ENCODE measurements at regions not wholly inside any gene's neighbourhood (a gene's known extent, or its start where the extent isn't known, plus 50 kb on each side); places are given as distances from the start of the nearest gene placed in this dataset.

DNA sequence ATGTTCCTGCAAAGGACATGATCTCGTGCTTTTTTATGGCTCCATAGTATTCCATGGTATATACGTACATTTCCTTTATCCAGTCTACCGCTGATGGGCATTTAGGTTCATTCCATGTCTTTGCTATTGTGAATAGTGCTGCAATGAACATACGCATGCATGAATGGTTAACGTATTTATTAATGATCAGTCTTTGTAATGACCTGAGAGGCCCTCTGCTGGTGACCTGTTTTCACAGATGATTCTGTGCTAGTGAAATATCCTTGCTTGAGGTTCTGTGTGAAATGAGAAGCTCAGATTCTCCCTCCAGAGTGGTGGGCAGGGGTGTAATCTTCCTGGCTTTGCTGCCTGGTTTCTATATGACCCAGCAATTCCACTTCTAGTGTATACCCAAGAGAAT, 160.2 kb upstream of the RASGRP1 start:
- Histone ChIP-seq H3K27me3 (replicated peaks; ENCODE audit: control insufficient read depth, insufficient read depth, low read length, poor library complexity, severe bottlenecking) (no peaks in the 10 kb centered on the region), H3K36me3 (ENCODE audit: control insufficient read depth, insufficient read depth, low read length) (no peaks in the 10 kb centered on the region), H3K4me1 (ENCODE audit: control insufficient read depth, insufficient read depth, low read length, poor library complexity, severe bottlenecking) (no peaks in the 10 kb centered on the region), H3K27ac (ENCODE audit: insufficient read depth, low read length, poor library complexity, severe bottlenecking) (no peak overlapping the region), H3K9me3 (ENCODE audit: control insufficient read depth, low read length) (no peaks in the 10 kb centered on the region), H3K4me3 (ENCODE audit: insufficient read depth, low read depth, low read length, poor library complexity, severe bottlenecking) (no peak overlapping the region)
- DNase-seq, result no peak

DNA sequence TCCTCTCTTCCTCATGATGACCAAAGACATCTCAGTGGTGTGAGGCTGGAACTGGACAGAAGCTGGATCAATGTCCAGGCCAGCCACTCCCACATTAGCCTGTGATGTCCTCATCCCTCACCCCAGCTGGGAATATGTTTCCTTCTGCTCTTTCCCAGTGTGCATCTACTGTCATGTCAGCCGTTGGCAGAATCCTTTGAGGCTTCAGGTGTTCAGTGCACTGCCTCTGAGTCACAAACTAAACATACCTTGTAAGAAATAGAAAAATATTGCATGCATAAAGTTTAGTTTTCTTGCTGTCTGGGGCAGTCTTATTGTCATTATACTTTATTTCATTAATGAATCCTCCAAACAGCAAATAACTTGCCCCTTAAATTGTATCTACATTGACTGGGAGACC, 161.6 kb upstream of the RASGRP1 start:
- DNase-seq, result no peak
- no peak overlapping the region for H3K27ac ChIP-seq (ENCODE audit: insufficient read depth, low read length, poor library complexity, severe bottlenecking)
- H3K27me3 ChIP-seq (replicated peaks; ENCODE audit: control insufficient read depth, insufficient read depth, low read length, poor library complexity, severe bottlenecking), result no peaks in the 10 kb centered on the region
- no peaks in the 10 kb centered on the region for H3K4me1 ChIP-seq (ENCODE audit: control insufficient read depth, insufficient read depth, low read length, poor library complexity, severe bottlenecking)
- no peak overlapping the region for H3K4me3 ChIP-seq (ENCODE audit: insufficient read depth, low read depth, low read length, poor library complexity, severe bottlenecking)
- H3K36me3 ChIP-seq (ENCODE audit: control insufficient read depth, insufficient read depth, low read length), result no peaks in the 10 kb centered on the region
- H3K9me3 ChIP-seq (ENCODE audit: control insufficient read depth, low read length), result no peaks in the 10 kb centered on the region

DNA sequence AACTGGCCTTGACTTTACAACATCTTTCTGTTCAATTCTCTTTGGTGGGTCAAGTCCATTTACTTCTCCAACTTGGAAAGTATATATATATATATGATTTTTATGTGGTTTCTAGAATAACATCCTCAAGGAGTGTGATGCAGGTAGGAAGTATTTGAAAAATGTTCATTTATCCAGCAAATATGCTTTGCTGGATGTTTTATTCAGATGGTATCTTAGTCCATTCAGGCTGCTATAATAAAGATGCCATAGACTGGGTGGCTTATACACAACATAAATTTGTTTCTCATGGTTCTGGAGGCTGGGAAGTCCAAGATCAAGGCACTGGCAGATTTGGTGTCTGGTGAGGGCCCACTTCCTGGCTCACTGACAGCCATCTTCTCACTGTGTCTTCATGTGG, 168.7 kb upstream of the RASGRP1 start:
- DNase-seq, result no peak
- Histone ChIP-seq H3K9me3 (ENCODE audit: control insufficient read depth, low read length) (no peaks in the 10 kb centered on the region), H3K27ac (ENCODE audit: insufficient read depth, low read length, poor library complexity, severe bottlenecking) (no peak overlapping the region), H3K4me3 (ENCODE audit: insufficient read depth, low read depth, low read length, poor library complexity, severe bottlenecking) (no peak overlapping the region), H3K36me3 (ENCODE audit: control insufficient read depth, insufficient read depth, low read length) (no peaks in the 10 kb centered on the region), H3K27me3 (replicated peaks; ENCODE audit: control insufficient read depth, insufficient read depth, low read length, poor library complexity, severe bottlenecking) (no peaks in the 10 kb centered on the region), H3K4me1 (ENCODE audit: control insufficient read depth, insufficient read depth, low read length, poor library complexity, severe bottlenecking) (no peaks in the 10 kb centered on the region)

DNA sequence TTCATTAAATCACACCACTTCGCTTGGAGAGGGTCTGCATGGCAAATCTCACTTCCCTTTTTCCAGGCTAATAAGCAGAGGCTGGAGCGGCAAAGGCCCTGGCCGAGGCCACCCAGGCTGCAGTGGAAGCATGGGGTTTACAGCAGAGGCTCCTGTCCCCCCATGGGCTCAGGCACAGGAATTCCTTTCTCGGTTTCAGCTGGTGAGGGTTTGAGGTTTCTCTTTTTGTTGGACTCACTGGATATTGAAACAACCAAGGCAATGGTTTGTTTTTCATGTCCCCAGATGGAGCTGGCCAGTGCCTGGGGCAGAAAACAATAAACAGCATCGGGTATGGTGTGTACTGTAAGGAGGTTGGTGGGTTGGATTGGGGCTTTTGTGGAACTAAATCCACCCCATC, 175.6 kb upstream of the RASGRP1 start:
- DNase-seq, result no peak
- Histone ChIP-seq H3K9me3 (ENCODE audit: control insufficient read depth, low read length) (no peaks in the 10 kb centered on the region), H3K36me3 (ENCODE audit: control insufficient read depth, insufficient read depth, low read length) (no peaks in the 10 kb centered on the region), H3K4me1 (ENCODE audit: control insufficient read depth, insufficient read depth, low read length, poor library complexity, severe bottlenecking) (no peaks in the 10 kb centered on the region), H3K4me3 (ENCODE audit: insufficient read depth, low read depth, low read length, poor library complexity, severe bottlenecking) (no peak overlapping the region), H3K27me3 (replicated peaks; ENCODE audit: control insufficient read depth, insufficient read depth, low read length, poor library complexity, severe bottlenecking) (no peaks in the 10 kb centered on the region), H3K27ac (ENCODE audit: insufficient read depth, low read length, poor library complexity, severe bottlenecking) (no peak overlapping the region)

DNA sequence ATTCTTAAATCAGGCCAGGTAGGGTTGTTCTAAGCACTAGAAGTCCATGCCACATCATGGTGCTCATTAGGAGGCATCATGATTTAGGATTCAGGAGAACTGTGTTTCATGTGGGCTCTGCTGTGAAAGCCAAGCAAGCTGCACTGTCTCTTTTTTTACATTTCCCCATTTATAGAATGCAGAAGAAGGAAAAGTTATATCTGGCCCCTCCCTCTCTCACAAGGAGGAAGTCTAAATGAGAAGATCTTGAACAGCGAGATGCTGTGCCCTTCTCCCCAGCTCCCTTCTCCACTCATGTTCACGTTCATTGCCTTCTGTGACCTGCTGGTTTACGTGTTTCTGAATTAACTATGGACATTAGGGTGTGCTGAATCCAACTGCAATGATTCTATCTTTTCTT, 178.5 kb upstream of the RASGRP1 start:
- H3K9me3 ChIP-seq (ENCODE audit: control insufficient read depth, low read length), result no peaks in the 10 kb centered on the region
- no peak overlapping the region for H3K27ac ChIP-seq (ENCODE audit: insufficient read depth, low read length, poor library complexity, severe bottlenecking)
- DNase-seq, result no peak

DNA sequence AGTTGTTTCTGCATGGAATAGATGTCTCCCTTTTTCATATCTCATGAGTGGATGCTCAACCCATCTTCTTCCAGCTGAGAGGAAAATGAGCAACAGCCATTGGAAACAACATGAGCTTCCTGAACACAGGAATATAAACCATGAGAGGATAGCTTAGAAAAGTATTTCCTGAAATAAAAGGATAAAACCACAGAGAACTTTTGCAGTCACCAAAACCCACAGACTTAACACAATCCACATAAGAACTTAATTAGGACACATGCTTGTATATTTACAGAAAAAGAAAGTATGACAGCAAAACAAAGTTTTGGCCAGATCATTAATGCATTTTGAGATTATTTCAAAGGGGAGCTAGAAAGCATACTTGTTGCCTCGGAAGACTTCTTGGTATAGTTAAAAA, 180.5 kb upstream of the RASGRP1 start:
- H3K27me3 ChIP-seq (replicated peaks; ENCODE audit: control insufficient read depth, insufficient read depth, low read length, poor library complexity, severe bottlenecking), result no peaks in the 10 kb centered on the region
- no peak overlapping the region for H3K27ac ChIP-seq (ENCODE audit: insufficient read depth, low read length, poor library complexity, severe bottlenecking)
- DNase-seq, result no peak
- no peaks in the 10 kb centered on the region for H3K36me3 ChIP-seq (ENCODE audit: control insufficient read depth, insufficient read depth, low read length)
- H3K4me1 ChIP-seq (ENCODE audit: control insufficient read depth, insufficient read depth, low read length, poor library complexity, severe bottlenecking), result no peaks in the 10 kb centered on the region
- H3K9me3 ChIP-seq (ENCODE audit: control insufficient read depth, low read length), result no peaks in the 10 kb centered on the region
- H3K4me3 ChIP-seq (ENCODE audit: insufficient read depth, low read depth, low read length, poor library complexity, severe bottlenecking), result no peak overlapping the region

More for the DNA sequence above, 178.5 kb upstream of the RASGRP1 start:
- no peaks in the 10 kb centered on the region for H3K36me3 ChIP-seq (ENCODE audit: control insufficient read depth, insufficient read depth, low read length)
- no peaks in the 10 kb centered on the region for H3K27me3 ChIP-seq (replicated peaks; ENCODE audit: control insufficient read depth, insufficient read depth, low read length, poor library complexity, severe bottlenecking)
- H3K4me1 ChIP-seq (ENCODE audit: control insufficient read depth, insufficient read depth, low read length, poor library complexity, severe bottlenecking), result no peaks in the 10 kb centered on the region
- H3K4me3 ChIP-seq (ENCODE audit: insufficient read depth, low read depth, low read length, poor library complexity, severe bottlenecking), result no peak overlapping the region

DNA sequence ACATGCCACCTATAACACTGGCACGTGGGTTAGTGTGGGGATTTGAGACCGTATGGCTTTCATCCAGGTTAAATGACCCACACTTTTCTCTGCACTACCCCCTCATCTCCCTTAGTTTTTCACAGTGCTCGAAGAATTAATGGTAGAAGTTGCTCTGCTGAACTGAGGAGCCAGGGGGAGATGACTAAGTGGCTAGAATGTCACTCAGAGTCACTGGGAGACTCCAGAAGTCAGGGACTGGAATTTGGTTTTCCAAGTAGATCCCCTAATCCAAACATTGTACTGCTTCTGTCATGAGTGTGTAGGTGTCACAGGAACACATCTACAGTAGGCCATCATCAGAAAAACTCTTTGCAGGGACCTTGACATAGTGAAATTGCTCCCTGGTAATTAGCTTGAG, 181.0 kb upstream of the RASGRP1 start:
- DNase-seq, result no peak
- Histone ChIP-seq H3K4me1 (ENCODE audit: control insufficient read depth, insufficient read depth, low read length, poor library complexity, severe bottlenecking) (no peaks in the 10 kb centered on the region), H3K4me3 (ENCODE audit: insufficient read depth, low read depth, low read length, poor library complexity, severe bottlenecking) (no peak overlapping the region), H3K9me3 (ENCODE audit: control insufficient read depth, low read length) (no peaks in the 10 kb centered on the region), H3K27me3 (replicated peaks; ENCODE audit: control insufficient read depth, insufficient read depth, low read length, poor library complexity, severe bottlenecking) (no peaks in the 10 kb centered on the region), H3K36me3 (ENCODE audit: control insufficient read depth, insufficient read depth, low read length) (no peaks in the 10 kb centered on the region), H3K27ac (ENCODE audit: insufficient read depth, low read length, poor library complexity, severe bottlenecking) (no peak overlapping the region)

DNA sequence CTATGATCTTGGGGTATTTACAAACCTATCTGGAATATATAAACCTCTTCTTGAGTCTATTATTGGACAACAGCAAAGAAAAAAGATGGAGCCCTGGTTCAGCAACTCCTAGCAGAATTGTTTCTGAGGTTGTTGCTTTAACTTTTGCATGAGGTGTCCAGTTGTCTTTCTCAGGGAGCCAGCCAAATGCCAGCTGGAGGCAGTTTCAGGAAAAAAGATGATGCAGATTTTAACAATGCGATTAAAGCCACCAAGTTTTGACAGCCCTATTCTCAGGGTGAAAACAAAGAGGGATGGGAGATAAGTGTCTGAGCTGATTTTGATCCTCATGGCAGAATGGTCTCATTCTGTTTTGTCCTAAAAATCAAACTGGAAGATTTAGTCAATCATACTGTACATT, 181.6 kb upstream of the RASGRP1 start:
- H3K36me3 ChIP-seq (ENCODE audit: control insufficient read depth, insufficient read depth, low read length), result no peaks in the 10 kb centered on the region
- no peaks in the 10 kb centered on the region for H3K9me3 ChIP-seq (ENCODE audit: control insufficient read depth, low read length)
- H3K4me3 ChIP-seq (ENCODE audit: insufficient read depth, low read depth, low read length, poor library complexity, severe bottlenecking), result no peak overlapping the region
- H3K27me3 ChIP-seq (replicated peaks; ENCODE audit: control insufficient read depth, insufficient read depth, low read length, poor library complexity, severe bottlenecking), result no peaks in the 10 kb centered on the region
- H3K27ac ChIP-seq (ENCODE audit: insufficient read depth, low read length, poor library complexity, severe bottlenecking), result no peak overlapping the region
- no peak for DNase-seq
- H3K4me1 ChIP-seq (ENCODE audit: control insufficient read depth, insufficient read depth, low read length, poor library complexity, severe bottlenecking), result no peaks in the 10 kb centered on the region

DNA sequence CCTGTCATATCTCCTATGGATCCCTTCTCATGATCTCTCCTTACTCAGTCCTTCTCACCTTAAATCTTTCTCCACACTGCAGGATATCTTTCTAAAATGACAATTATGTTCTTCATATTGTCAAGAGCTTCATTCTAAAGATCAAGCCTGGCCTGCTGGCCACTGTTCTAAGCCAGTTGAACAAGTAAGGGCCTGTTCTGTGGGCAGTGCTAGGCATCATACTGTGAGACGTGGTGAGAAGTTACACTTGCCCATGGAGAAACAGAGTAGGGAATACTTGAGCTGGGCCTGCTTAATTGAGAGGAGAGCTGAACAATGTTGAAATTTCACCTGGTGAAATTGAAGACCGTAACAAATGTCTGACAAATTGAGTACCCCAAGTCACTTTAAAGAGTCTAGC, 184.1 kb upstream of the RASGRP1 start:
- DNase-seq, result no peak
- Histone ChIP-seq H3K4me3 (ENCODE audit: insufficient read depth, low read depth, low read length, poor library complexity, severe bottlenecking) (no peak overlapping the region), H3K27ac (ENCODE audit: insufficient read depth, low read length, poor library complexity, severe bottlenecking) (no peak overlapping the region), H3K27me3 (replicated peaks; ENCODE audit: control insufficient read depth, insufficient read depth, low read length, poor library complexity, severe bottlenecking) (no peaks in the 10 kb centered on the region), H3K36me3 (ENCODE audit: control insufficient read depth, insufficient read depth, low read length) (no peaks in the 10 kb centered on the region), H3K4me1 (ENCODE audit: control insufficient read depth, insufficient read depth, low read length, poor library complexity, severe bottlenecking) (no peaks in the 10 kb centered on the region), H3K9me3 (ENCODE audit: control insufficient read depth, low read length) (no peaks in the 10 kb centered on the region)

DNA sequence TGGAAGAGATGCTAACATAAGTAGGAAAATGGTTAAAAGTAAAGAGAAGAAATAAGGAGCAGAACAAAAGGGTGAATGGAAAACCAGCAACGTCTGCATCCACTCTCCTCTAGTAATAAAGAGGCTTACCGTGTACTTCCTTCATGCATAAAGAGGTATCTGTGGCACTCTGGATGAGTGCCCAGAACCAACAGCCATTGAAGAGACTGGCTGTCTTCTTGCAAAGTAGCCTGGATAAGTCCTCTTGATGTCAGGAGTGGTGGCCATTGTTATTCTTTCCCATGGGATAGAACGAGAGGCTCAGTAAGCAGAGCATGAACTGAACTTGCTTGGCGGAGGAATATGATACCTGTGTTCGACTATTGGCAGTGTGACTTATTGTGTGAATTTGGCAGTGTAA, 186.2 kb upstream of the RASGRP1 start:
- no peak for DNase-seq
- no peaks in the 10 kb centered on the region for H3K27me3 ChIP-seq (replicated peaks; ENCODE audit: control insufficient read depth, insufficient read depth, low read length, poor library complexity, severe bottlenecking)
- no peaks in the 10 kb centered on the region for H3K4me1 ChIP-seq (ENCODE audit: control insufficient read depth, insufficient read depth, low read length, poor library complexity, severe bottlenecking)
- H3K9me3 ChIP-seq (ENCODE audit: control insufficient read depth, low read length), result no peaks in the 10 kb centered on the region
- no peak overlapping the region for H3K4me3 ChIP-seq (ENCODE audit: insufficient read depth, low read depth, low read length, poor library complexity, severe bottlenecking)
- no peak overlapping the region for H3K27ac ChIP-seq (ENCODE audit: insufficient read depth, low read length, poor library complexity, severe bottlenecking)
- no peaks in the 10 kb centered on the region for H3K36me3 ChIP-seq (ENCODE audit: control insufficient read depth, insufficient read depth, low read length)

DNA sequence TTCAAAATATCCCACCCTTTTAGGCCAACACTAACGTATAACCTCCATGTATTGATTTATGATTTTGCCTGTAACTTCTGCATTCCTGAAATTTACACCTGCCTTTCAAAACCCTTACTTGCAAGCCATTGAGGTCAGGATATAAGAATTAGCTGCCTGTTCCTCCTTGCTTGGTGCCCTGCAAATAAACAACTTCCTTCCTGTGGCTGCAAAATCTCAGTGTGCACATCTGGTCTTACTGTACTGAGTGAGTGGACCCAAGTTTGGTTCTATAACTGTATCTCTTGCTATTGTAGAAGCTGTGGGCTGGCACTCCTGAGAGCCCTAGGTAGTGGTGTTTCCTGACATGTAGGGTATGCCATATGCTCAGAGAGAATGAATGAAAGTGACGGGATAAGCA, 191.1 kb upstream of the RASGRP1 start:
- H3K27me3 ChIP-seq (replicated peaks; ENCODE audit: control insufficient read depth, insufficient read depth, low read length, poor library complexity, severe bottlenecking), result no peaks in the 10 kb centered on the region
- H3K27ac ChIP-seq (ENCODE audit: insufficient read depth, low read length, poor library complexity, severe bottlenecking), result no peak overlapping the region
- no peaks in the 10 kb centered on the region for H3K4me1 ChIP-seq (ENCODE audit: control insufficient read depth, insufficient read depth, low read length, poor library complexity, severe bottlenecking)
- no peak for DNase-seq
- H3K36me3 ChIP-seq (ENCODE audit: control insufficient read depth, insufficient read depth, low read length), result no peaks in the 10 kb centered on the region
- no peak overlapping the region for H3K4me3 ChIP-seq (ENCODE audit: insufficient read depth, low read depth, low read length, poor library complexity, severe bottlenecking)
- H3K9me3 ChIP-seq (ENCODE audit: control insufficient read depth, low read length), result no peaks in the 10 kb centered on the region
